BLaER1 treated with 17β-estradiol and CSF1 and Interleukin-3, amounts not matched to agents 10 nM and 100 nM (cell line): ENCODE measurements at regions not wholly inside any gene's neighbourhood (a gene's known extent, or its start where the extent isn't known, plus 50 kb on each side); places are given as distances from the start of the nearest gene placed in this dataset.
A peak's percentile ranks its signal among the peaks of the same experiment; 100 is the strongest.
"Not testable (repeated sequence)": the region's sequence is repeated elsewhere in the genome, so short reads cannot be mapped to it uniquely, and the experiment has no call there.

Experiments used
- H3K27ac ChIP-seq, 11 experiments: shearing (Covaris generic); formaldehyde crosslinking; 2 replicates each; pipeline ENCODE4 v1.8.1; 2022
- H3K27me3 ChIP-seq, 11 experiments: shearing (Covaris generic); formaldehyde crosslinking; 2 replicates each; pipeline ENCODE4 v1.8.1; 2022
- H3K36me3 ChIP-seq, 11 experiments: shearing (Covaris generic); formaldehyde crosslinking; 2 replicates each; pipeline ENCODE4 v1.8.1; 2022
- H3K4me1 ChIP-seq, 10 experiments: shearing (Covaris generic); formaldehyde crosslinking; 2 replicates each; pipeline ENCODE4 v1.8.1; 2022
- H3K4me2 ChIP-seq, 11 experiments: shearing (Covaris generic); formaldehyde crosslinking; 2 replicates each; pipeline ENCODE4 v1.8.1; 2022
- H3K4me3 ChIP-seq, 10 experiments: shearing (Covaris generic); formaldehyde crosslinking; 2 replicates each; pipeline ENCODE4 v1.8.1; 2022
- H3K9ac ChIP-seq, 11 experiments: shearing (Covaris generic); formaldehyde crosslinking; 2 replicates each; pipeline ENCODE4 v1.8.1; 2022
- H3K9me3 ChIP-seq, 11 experiments: shearing (Covaris generic); formaldehyde crosslinking; replicated peaks in 1 of 11; 2 replicates each; pipeline ENCODE4 v1.8.1; 2022
- H4K20me1 ChIP-seq, 11 experiments: shearing (Covaris generic); formaldehyde crosslinking; 2 replicates each; pipeline ENCODE4 v1.8.1; 2022
- Cebpa-rat ChIP-seq, 11 experiments: shearing (Covaris generic); IDR thresholded peaks; 2 replicates each; pipeline ENCODE4 v1.8.1; 2022

GRCh38 chr16:73405851-73406250, 357.9 kb upstream of the ZFHX3 start:
- no peaks in the 10 kb centered on the region for H3K9me3 ChIP-seq
- peaks cover 0 to 2% (median 0%) of the 10 kb centered on the region in 10 experiments; a peak in 1 of 20 replicates for H3K4me1 ChIP-seq
- H3K36me3 ChIP-seq = no peaks in the 10 kb centered on the region
- H3K9ac ChIP-seq = no peak overlapping the region
- no peaks in the 10 kb centered on the region for H4K20me1 ChIP-seq
- H3K27me3 ChIP-seq = no peaks in the 10 kb centered on the region
- H3K4me3 ChIP-seq = no peak overlapping the region
- H3K27ac ChIP-seq = no peak overlapping the region
- no peak for TF ChIP-seq Cebpa-rat (IDR thresholded peaks at IDR 0.05)
- H3K4me2 ChIP-seq = no peak overlapping the region

GRCh38 chr16:73404001-73404400, 356.1 kb upstream of the ZFHX3 start:
- H3K9ac ChIP-seq = no peak overlapping the region
- H4K20me1 ChIP-seq = no peaks in the 10 kb centered on the region
- H3K27me3 ChIP-seq = no peaks in the 10 kb centered on the region
- H3K36me3 ChIP-seq = no peaks in the 10 kb centered on the region
- H3K4me2 ChIP-seq = no peak overlapping the region
- no peak overlapping the region for H3K4me3 ChIP-seq
- H3K4me1 ChIP-seq = peaks cover 0 to 11% (median 8%) of the 10 kb centered on the region in 10 experiments; a peak in 16 of 20 replicates
- no peaks in the 10 kb centered on the region for H3K9me3 ChIP-seq
- H3K27ac ChIP-seq = no peak overlapping the region
- no peak for TF ChIP-seq Cebpa-rat (IDR thresholded peaks at IDR 0.05)

GRCh38 chr16:73403291-73403690, 355.4 kb upstream of the ZFHX3 start:
- no peaks in the 10 kb centered on the region for H3K27me3 ChIP-seq
- TF ChIP-seq Cebpa-rat (IDR thresholded peaks at IDR 0.05) = no peak
- peaks cover 0 to 11% (median 8%) of the 10 kb centered on the region in 10 experiments; a peak in 16 of 20 replicates for H3K4me1 ChIP-seq
- no peak overlapping the region for H3K27ac ChIP-seq
- no peak overlapping the region for H3K4me2 ChIP-seq
- no peak overlapping the region for H3K9ac ChIP-seq
- H3K4me3 ChIP-seq = no peak overlapping the region
- no peaks in the 10 kb centered on the region for H3K9me3 ChIP-seq
- no peaks in the 10 kb centered on the region for H4K20me1 ChIP-seq
- no peaks in the 10 kb centered on the region for H3K36me3 ChIP-seq

- Histone ChIP-seq H3K9me3 (no peaks in the 10 kb centered on the region), H3K27ac (no peak overlapping the region), H3K4me2 (no peak overlapping the region), H3K36me3 (no peaks in the 10 kb centered on the region), H3K4me3 (no peak overlapping the region), H4K20me1 (no peaks in the 10 kb centered on the region), H3K4me1 (peaks cover 0 to 20% (median 16%) of the 10 kb centered on the region in 10 experiments; a peak in 16 of 20 replicates), H3K9ac (no peak overlapping the region), H3K27me3 (no peaks in the 10 kb centered on the region)
- no peak for TF ChIP-seq Cebpa-rat (IDR thresholded peaks at IDR 0.05)
Observed at GRCh38 chr16:73400951-73401350, 353.0 kb upstream of the ZFHX3 start.

- H3K4me1 ChIP-seq = peaks cover 0 to 20% (median 16%) of the 10 kb centered on the region in 10 experiments; a peak in 16 of 20 replicates
- TF ChIP-seq Cebpa-rat (IDR thresholded peaks at IDR 0.05) = no peak
- H3K4me3 ChIP-seq = no peak overlapping the region
- H3K9me3 ChIP-seq = no peaks in the 10 kb centered on the region
- H4K20me1 ChIP-seq = no peaks in the 10 kb centered on the region
- no peaks in the 10 kb centered on the region for H3K27me3 ChIP-seq
- H3K27ac ChIP-seq = no peak overlapping the region
- H3K9ac ChIP-seq = no peak overlapping the region
- no peaks in the 10 kb centered on the region for H3K36me3 ChIP-seq
- H3K4me2 ChIP-seq = peak overlapping the region in 5 of 11 experiments; percentile 30 to 47 (median 46); a peak in 4 of 22 replicates
Observed at GRCh38 chr16:73399997-73400396, 352.1 kb upstream of the ZFHX3 start.

- TF ChIP-seq Cebpa-rat (IDR thresholded peaks at IDR 0.05) = no peak
- H3K9ac ChIP-seq = no peak overlapping the region
- H3K36me3 ChIP-seq = no peaks in the 10 kb centered on the region
- H3K4me1 ChIP-seq = peaks cover 0 to 20% (median 16%) of the 10 kb centered on the region in 10 experiments; a peak in 16 of 20 replicates
- H3K4me3 ChIP-seq = no peak overlapping the region
- no peaks in the 10 kb centered on the region for H4K20me1 ChIP-seq
- H3K4me2 ChIP-seq = peak overlapping the region in 8 of 11 experiments; percentile 28 to 63 (median 44); a peak in 15 of 22 replicates
- H3K27me3 ChIP-seq = no peaks in the 10 kb centered on the region
- no peaks in the 10 kb centered on the region for H3K9me3 ChIP-seq
- H3K27ac ChIP-seq = no peak overlapping the region
Observed at GRCh38 chr16:73399486-73399885, 351.6 kb upstream of the ZFHX3 start.

GRCh38 chr16:73398604-73399003, 350.7 kb upstream of the ZFHX3 start:
- H3K27me3 ChIP-seq, H3K9me3 ChIP-seq, H4K20me1 ChIP-seq, H3K9ac ChIP-seq, H3K27ac ChIP-seq, H3K4me2 ChIP-seq, H3K36me3 ChIP-seq, H3K4me3 ChIP-seq: not testable (repeated sequence)
- peaks cover 0 to 20% (median 16%) of the 10 kb centered on the region in 10 experiments; a peak in 16 of 20 replicates for H3K4me1 ChIP-seq

- no peak overlapping the region for H3K4me3 ChIP-seq
- TF ChIP-seq Cebpa-rat (IDR thresholded peaks at IDR 0.05) = no peak
- H3K27ac ChIP-seq = peak overlapping the region in 2 of 11 experiments; percentile 16 to 25; a peak in 3 of 22 replicates
- no peaks in the 10 kb centered on the region for H3K27me3 ChIP-seq
- peaks cover 0 to 20% (median 16%) of the 10 kb centered on the region in 10 experiments; a peak in 16 of 20 replicates for H3K4me1 ChIP-seq
- no peaks in the 10 kb centered on the region for H3K36me3 ChIP-seq
- no peaks in the 10 kb centered on the region for H3K9me3 ChIP-seq
- H4K20me1 ChIP-seq = no peaks in the 10 kb centered on the region
- H3K9ac ChIP-seq = no peak overlapping the region
- peak overlapping the region in 7 of 11 experiments; percentile 2 to 45 (median 14); a peak in 8 of 22 replicates for H3K4me2 ChIP-seq
Observed at GRCh38 chr16:73396556-73396955, 348.6 kb upstream of the ZFHX3 start.

- Histone ChIP-seq H3K4me3 (no peak overlapping the region), H3K4me2 (no peak overlapping the region), H3K9me3 (peaks cover 0 to 13% (median 0%) of the 10 kb centered on the region in 11 experiments; a peak in 3 of 22 replicates), H4K20me1 (no peaks in the 10 kb centered on the region), H3K27ac (no peak overlapping the region), H3K36me3 (no peaks in the 10 kb centered on the region), H3K4me1 (peaks cover 0 to 11% (median under 1%) of the 10 kb centered on the region in 10 experiments; a peak in 5 of 20 replicates), H3K27me3 (no peaks in the 10 kb centered on the region), H3K9ac (no peak overlapping the region)
- TF ChIP-seq Cebpa-rat (IDR thresholded peaks at IDR 0.05) = no peak
Observed at GRCh38 chr16:73390936-73391335, 343.0 kb upstream of the ZFHX3 start.

- Histone ChIP-seq H3K36me3 (no peaks in the 10 kb centered on the region), H3K4me2 (no peak overlapping the region), H3K27me3 (no peaks in the 10 kb centered on the region), H3K4me3 (no peak overlapping the region), H3K4me1 (peaks cover 0 to 12% (median 0%) of the 10 kb centered on the region in 10 experiments; a peak in 8 of 20 replicates), H3K9ac (no peak overlapping the region), H4K20me1 (no peaks in the 10 kb centered on the region), H3K27ac (no peak overlapping the region), H3K9me3 (peaks cover 0 to 13% (median 0%) of the 10 kb centered on the region in 11 experiments; a peak in 3 of 22 replicates)
- TF ChIP-seq Cebpa-rat (IDR thresholded peaks at IDR 0.05) = no peak
Observed at GRCh38 chr16:73390491-73390890, 342.6 kb upstream of the ZFHX3 start.
